Retinal pigment epithelial cell (primary cell): ENCODE measurements at regions not wholly inside any gene's neighbourhood (a gene's known extent, or its start where the extent isn't known, plus 50 kb on each side); places are given as distances from the start of the nearest gene placed in this dataset.

Source experiments
- DNase-seq: peaks from one replicate; pipeline ENCODE4 v3.0.0-alpha.2; 2010; ENCODE audit warnings: low read depth
- H3K4me3 ChIP-seq: 2 replicates; pipeline ENCODE4 v1.5.1; 2011; ENCODE audit warnings: mild to moderate bottlenecking, low read length, control low read depth, moderate library complexity
- CTCF ChIP-seq: conservative IDR thresholded peaks from 2 replicates; pipeline ENCODE4 v1.5.1; 2011; ENCODE audit warnings: low read depth, low read length, control low read depth, inconsistent platforms

GRCh38 chr7:71042591-71042990 lies 89.4 kb upstream of the GALNT17 start:
- TF ChIP-seq CTCF: no peak
- DNase-seq: no peak
- no peak overlapping the region for H3K4me3 ChIP-seq

- no peak overlapping the region for H3K4me3 ChIP-seq
- TF ChIP-seq CTCF: no peak
- no peak for DNase-seq
These were observed 81.5 kb upstream of the GALNT17 start for GRCh38 chr7:71050492-71050891.

GRCh38 chr7:71055504-71055903 lies 76.4 kb upstream of the GALNT17 start:
- no peak for DNase-seq
- TF ChIP-seq CTCF: no peak

GRCh38 chr7:71077743-71078476 lies 54.0 kb upstream of the GALNT17 start:
- H3K4me3 ChIP-seq: no peak overlapping the region
- DNase-seq: no peak
- TF ChIP-seq CTCF: no peak

More at GRCh38 chr7:71055504-71055903, 76.4 kb upstream of the GALNT17 start:
- no peak overlapping the region for H3K4me3 ChIP-seq
